ENCODE measurements at regions not wholly inside any gene's neighbourhood (a gene's known extent, or its start where the extent isn't known, plus 50 kb on each side); places are given as distances from the start of the nearest gene placed in this dataset.
A peak's percentile ranks its signal among the peaks of the same experiment; 100 is the strongest.

DNA sequence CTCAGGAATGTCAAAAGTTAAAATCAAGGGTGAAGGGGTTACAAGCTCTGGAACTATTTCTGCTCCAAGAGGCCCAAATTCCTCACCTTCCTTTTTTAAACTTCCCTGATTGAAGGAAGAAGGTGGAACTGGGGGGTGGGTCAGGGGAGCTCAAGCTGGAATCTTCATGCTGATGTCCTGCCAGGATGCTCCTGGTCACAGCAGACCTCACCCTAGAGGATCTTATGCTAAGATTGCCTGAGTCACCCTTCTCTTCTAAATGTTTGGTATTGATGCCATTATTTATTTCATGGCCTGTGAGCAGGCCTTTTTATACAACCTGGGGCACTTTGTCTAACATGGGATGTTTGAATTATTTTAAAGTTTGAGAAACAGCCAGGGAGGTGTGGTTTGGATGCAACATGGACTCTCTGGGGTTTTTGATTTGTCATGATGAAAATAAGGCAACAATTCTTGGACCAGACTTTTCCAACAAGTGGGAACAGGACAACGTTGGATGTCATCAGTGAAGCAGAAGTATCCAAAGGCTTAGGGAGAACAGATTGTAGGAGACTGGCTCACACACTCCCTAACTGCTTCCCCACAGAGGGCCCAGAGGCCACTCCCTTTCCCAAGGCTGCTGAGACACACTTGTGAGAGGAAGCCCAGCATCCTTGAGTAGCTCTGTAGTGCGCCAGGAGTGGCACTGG is 420.2 kb upstream of the MEX3C start:
- DNase-seq, result no peak

DNA sequence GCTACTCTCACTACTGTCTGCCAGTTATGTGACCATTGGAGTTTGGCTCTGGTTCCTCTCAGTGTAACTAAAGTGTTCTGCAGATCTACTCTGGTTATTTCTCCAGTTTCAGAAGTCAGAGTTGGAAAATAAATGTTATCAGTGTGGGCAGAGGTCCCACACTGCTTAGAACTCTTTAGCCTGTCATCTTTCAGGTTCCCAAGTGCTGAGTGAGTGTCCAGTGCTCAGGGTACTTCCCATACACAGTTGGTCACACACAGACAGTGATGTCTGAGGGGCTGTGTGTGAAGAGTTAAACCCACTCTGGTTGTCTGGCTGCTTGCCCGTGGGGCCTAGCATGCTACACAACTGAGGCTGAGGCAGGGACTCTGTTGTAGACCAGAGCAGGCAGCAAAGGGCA is 421.8 kb upstream of the MEX3C start:
- Histone ChIP-seq H3K4me3 (no peak overlapping the region), H3K9me3 (no peaks in the 10 kb centered on the region), H3K27me3 (peaks cover 8% of the 10 kb centered on the region; the same call in 1 of the 2 replicates), H3K36me3 (no peaks in the 10 kb centered on the region)
- DNase-seq, result no peak

More for the DNA sequence above, 420.2 kb upstream of the MEX3C start:
- Histone ChIP-seq H3K9me3 (no peaks in the 10 kb centered on the region), H3K27me3 (peaks cover 8% of the 10 kb centered on the region; the same call in 1 of the 2 replicates), H3K4me3 (no peak overlapping the region), H3K36me3 (no peaks in the 10 kb centered on the region)

DNA sequence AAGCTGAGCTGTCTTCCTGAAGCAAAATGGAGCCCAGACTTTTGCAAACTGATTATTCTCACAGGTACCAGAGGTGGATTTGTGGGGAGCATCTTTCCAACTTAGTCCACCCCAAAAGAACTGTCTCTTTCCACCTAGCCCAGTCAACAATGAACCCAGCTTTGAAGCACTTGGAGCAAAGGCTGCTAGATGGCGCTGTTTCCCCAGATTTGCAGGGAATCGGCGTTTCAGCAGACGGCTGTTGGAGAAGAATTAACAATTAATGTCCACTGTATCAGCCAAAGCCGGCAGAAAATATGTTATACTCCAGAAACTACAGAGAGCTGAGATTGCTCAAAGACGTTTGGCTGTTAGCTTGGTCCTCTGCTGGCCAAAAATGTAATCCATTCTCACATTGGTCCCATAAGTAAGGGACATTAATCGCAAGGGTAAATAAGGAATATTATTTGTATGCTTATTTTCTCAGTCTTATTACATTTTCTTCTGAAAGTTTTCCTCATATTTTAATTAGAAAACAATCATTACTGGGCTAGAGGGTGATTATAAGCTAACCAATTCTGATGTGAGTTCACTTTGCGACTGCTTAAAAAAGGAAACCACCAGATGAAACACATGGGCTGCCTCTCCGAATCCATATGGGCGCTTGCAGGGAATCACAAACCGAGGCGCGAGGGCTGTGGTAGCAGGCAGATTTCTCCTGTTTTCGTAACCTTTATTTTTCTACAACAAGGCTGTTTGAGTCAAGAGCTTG is 423.8 kb upstream of the MEX3C start:
- Histone ChIP-seq H3K4me3 (no peak overlapping the region), H3K9me3 (no peaks in the 10 kb centered on the region), H3K27me3 (peaks cover 8% of the 10 kb centered on the region; the same call in 1 of the 2 replicates), H3K36me3 (no peaks in the 10 kb centered on the region)
- DNase-seq, result peak; percentile 28

DNA sequence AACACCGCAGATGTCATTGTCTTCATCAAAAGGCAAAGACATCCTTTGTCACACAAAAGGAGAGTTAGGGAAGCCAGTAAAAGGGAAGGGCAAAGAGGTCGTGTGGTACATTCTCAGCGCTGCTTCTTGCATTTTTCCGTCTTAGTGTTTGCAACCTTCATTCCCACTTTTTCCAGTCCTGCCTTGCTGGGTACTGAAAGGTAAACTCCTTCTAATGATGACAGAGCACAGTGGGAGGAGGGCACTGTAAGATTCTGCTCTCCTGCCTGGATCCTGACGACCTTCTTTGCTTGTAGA is 424.3 kb upstream of the MEX3C start:
- H3K36me3 ChIP-seq, result no peaks in the 10 kb centered on the region
- H3K4me3 ChIP-seq, result no peak overlapping the region
- H3K27me3 ChIP-seq, result peaks cover 8% of the 10 kb centered on the region; the same call in 1 of the 2 replicates
- H3K9me3 ChIP-seq, result no peaks in the 10 kb centered on the region
- DNase-seq, result no peak

DNA sequence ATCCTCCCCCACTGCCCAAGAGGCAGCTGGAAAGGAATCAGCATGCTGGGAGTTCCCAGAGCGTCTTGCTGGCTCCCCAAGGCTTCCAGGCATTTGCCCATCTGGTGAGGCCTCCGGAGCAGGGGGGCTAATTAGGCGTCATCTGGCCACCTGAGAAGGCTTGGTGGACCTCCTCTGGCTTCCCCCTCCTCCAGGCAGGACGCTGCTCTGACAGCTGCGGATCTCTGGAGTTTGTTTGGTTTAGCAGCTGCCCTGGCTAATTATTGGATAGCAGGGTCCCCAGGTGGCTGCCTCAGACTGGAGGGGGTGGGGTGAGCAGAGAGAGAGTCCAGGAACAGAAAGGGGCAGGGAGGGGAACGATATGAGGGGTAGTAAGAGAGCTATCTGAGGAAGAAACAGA is 425.2 kb upstream of the MEX3C start:
- Histone ChIP-seq H3K9me3 (no peaks in the 10 kb centered on the region), H3K27me3 (peaks cover 8% of the 10 kb centered on the region; the same call in 1 of the 2 replicates), H3K36me3 (no peaks in the 10 kb centered on the region), H3K4me3 (no peak overlapping the region)
- DNase-seq, result no peak

DNA sequence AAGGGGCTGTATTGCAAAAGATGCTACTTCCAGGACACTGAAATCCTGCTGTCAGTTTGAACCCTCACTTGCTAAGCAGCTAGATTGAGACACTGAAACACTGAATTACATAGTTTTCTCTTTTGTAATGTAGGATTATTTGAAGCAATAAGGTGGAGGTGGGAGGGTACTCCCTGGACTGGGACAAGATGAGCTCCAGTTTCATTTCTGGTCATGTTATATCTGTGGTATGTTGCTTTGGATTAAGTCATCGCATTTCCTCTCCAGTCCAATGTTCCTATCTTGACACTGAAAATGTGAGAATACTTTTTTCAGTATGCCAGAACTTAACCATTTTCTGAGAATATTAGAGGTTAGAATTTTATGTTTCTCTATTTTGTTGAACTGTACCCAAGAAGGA is 426.2 kb upstream of the MEX3C start:
- Histone ChIP-seq H3K36me3 (no peaks in the 10 kb centered on the region), H3K27me3 (peaks cover 8% of the 10 kb centered on the region; the same call in 1 of the 2 replicates), H3K9me3 (no peaks in the 10 kb centered on the region), H3K4me3 (no peak overlapping the region)
- no peak for DNase-seq

DNA sequence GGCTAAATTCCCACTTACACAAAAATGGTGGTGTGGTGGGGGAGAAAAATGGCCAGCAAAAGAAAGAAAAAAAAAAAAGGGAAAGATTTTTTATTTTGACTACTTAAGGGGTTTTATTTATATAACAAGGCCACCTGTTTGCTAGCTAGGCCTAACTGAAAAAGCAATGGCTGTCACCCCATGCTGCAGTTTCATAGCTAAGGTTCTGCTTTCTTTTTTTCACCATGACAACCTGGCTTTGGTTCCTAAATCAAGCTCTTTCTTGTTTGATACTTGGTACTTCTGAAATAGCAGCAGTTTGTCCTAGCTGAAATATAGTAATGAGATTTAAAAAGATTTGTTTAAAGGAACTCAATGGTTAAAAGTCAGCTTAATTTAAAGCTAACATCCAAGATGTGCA is 433.2 kb upstream of the MEX3C start:
- no peak for DNase-seq
- no peak overlapping the region for H3K4me3 ChIP-seq
- H3K36me3 ChIP-seq, result no peaks in the 10 kb centered on the region
- no peaks in the 10 kb centered on the region for H3K9me3 ChIP-seq
- H3K27me3 ChIP-seq, result no peaks in the 10 kb centered on the region

DNA sequence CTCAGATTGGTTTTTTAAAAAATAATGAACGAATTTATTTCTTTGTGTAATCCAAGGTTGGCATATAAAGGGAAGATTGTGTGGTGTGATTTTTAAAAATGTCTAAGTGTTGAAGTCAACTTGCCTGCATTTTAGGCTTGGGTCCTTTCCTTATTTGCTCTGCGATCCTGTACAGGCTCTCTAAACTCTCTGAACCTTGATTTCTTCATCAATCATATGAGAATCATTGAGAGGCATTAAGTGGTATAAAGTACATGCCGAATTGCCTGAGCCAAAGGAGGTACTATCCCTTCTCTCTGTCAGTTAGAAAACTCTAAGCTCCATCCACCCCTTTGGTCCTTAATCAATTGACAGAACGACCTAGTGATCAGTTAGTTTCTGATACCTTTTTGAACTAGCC is 440.4 kb upstream of the MEX3C start:
- Histone ChIP-seq H3K9me3 (no peaks in the 10 kb centered on the region), H3K27me3 (no peaks in the 10 kb centered on the region), H3K4me3 (no peak overlapping the region), H3K36me3 (no peaks in the 10 kb centered on the region)
- DNase-seq, result no peak

DNA sequence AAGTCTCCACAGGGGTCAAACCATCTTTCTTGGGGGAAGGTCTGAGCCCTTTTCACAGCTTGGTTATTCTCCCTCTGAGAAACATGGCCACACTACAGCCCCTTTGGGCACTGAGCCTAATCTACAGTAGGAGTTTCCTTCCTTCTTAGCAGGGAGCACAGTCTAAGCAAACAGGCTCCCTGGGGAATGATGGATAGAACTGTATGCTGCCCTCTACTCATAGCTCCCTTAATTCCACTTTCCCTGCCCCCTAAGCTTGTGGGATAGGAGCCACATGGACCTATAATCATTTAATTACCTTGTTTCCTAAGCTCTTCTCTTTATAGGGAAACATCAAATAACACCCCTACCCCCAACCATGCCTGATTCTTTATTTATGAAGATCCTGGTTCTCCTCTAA is 442.1 kb upstream of the MEX3C start:
- no peak for DNase-seq
- Histone ChIP-seq H3K36me3 (no peaks in the 10 kb centered on the region), H3K27me3 (no peaks in the 10 kb centered on the region), H3K9me3 (no peaks in the 10 kb centered on the region), H3K4me3 (no peak overlapping the region)

DNA sequence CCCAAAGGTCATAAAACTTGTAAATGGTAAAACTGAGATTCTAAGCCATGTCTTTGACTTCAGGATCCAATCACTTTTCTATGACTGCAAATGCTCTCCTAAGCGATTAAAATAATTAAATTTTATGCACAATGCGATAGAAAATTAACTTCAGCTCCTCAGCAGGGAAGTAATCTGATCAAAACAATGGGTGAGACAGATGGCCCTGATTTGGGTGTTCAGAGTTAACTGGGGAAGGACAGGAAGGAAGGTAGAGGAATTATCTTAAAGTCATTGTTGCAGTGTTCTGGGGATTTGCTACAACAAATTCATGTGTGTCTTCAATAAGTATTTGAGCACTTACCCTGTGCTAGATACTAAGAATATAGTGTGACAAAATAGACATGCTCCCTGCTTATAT is 446.0 kb upstream of the MEX3C start:
- Histone ChIP-seq H3K9me3 (no peaks in the 10 kb centered on the region), H3K36me3 (no peaks in the 10 kb centered on the region), H3K27me3 (no peaks in the 10 kb centered on the region), H3K4me3 (no peak overlapping the region)
- DNase-seq, result no peak

DNA sequence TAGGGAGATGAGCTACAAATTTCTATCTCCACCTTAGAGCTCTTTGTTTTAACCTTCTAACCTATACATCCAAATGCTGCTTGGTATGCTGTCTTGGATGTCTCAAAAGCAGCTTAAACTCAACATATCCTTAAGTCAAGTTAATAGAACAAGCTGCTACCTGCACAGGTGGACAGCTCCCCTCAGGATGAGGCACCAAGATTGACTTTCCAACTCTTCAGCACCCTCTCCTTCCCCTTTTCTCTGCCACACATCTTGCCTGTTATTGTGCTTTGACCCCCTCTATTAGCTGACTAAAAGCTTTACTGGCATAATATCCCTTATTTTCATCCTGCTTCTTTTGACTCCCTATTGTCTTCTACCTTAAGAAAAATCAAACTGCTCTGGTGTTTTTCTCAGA is 448.1 kb upstream of the MEX3C start:
- no peaks in the 10 kb centered on the region for H3K36me3 ChIP-seq
- H3K27me3 ChIP-seq, result no peaks in the 10 kb centered on the region
- DNase-seq, result no peak

DNA sequence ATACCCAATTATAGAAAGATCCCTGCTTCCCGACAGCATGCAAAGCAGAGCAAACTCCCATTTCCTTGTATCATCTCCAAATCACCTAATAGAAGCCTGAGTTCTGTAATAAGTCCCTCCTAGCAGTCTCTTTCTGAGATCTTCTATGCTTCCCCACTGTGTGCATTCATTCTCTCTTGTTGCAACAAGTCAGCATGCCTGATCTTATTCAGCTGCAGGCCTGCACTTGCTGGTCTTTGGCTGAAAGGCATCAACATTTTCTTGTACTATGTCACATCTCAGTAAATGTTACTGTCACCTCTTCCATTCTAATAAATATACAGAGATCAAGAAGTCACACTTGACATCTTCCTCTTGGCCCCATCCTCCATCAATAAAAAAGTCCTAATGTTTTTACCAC is 449.9 kb upstream of the MEX3C start:
- no peaks in the 10 kb centered on the region for H3K9me3 ChIP-seq
- no peak overlapping the region for H3K4me3 ChIP-seq
- H3K27me3 ChIP-seq, result no peaks in the 10 kb centered on the region
- DNase-seq, result no peak
- H3K36me3 ChIP-seq, result no peaks in the 10 kb centered on the region

More for the DNA sequence above, 448.1 kb upstream of the MEX3C start:
- Histone ChIP-seq H3K9me3 (no peaks in the 10 kb centered on the region), H3K4me3 (no peak overlapping the region)

DNA sequence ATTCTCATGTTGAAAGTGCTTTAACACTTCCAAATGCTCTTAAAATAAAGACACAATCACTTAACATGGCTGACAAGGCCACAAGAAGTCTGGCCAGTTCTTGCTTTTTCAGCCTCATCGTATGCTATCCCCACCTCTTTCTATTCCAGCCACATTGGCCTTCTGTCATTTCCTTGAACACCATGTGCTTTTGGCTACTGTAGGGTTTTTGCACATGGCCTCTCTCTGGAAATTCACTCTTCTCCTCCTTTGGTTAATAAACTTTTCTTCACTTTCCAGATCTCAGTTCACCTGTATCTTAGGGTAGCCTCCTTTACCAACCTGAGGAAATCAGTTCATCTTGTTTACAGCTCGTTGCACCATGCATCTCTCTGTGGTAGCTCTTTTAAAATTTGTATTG is 450.5 kb upstream of the MEX3C start:
- no peak for DNase-seq
- no peak overlapping the region for H3K4me3 ChIP-seq
- H3K36me3 ChIP-seq, result no peaks in the 10 kb centered on the region
- H3K27me3 ChIP-seq, result no peaks in the 10 kb centered on the region
- no peaks in the 10 kb centered on the region for H3K9me3 ChIP-seq

DNA sequence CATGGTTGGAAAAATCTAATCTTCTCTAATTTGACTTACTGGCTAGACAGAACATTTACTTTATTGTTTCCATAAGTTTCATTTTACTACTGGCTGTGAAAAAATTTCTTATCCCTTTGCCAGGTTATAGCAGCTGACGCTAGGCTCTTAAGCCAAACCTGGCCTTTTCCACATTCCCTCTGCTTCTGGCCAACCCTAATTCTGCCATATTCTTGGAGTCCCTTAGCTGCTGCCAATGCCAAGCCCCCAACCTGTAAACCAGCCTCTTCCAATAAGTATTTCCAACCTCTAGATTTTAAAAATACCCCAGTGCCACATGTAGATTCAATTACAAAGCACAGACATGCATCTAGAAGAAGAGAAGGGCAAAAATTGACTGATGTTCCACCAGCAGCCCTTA is 452.3 kb upstream of the MEX3C start:
- H3K36me3 ChIP-seq, result no peaks in the 10 kb centered on the region
- no peak for DNase-seq
- no peaks in the 10 kb centered on the region for H3K27me3 ChIP-seq
- H3K9me3 ChIP-seq, result no peaks in the 10 kb centered on the region
- no peak overlapping the region for H3K4me3 ChIP-seq

DNA sequence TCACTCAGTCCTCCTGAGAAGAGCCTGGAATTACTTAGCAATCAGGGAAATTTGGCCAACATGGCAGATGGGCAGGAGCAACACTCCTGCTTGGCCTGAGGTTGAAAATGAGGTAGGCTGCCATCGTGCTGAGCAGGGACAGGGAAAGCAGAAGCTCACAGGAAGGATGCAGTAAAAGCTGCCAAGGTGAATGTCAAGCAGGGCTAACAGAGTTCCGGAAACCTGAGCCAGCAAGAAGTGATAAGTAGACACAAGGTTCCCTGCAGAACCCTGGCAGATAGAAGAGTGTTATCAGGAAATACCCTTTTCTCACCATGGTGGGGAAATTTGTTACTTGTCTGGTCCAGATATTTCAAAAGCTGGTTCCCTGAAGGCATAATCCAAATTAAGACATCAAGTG is 454.3 kb upstream of the MEX3C start:
- H3K36me3 ChIP-seq, result no peaks in the 10 kb centered on the region
- no peaks in the 10 kb centered on the region for H3K9me3 ChIP-seq
- H3K27me3 ChIP-seq, result no peaks in the 10 kb centered on the region
- no peak for DNase-seq
- H3K4me3 ChIP-seq, result no peak overlapping the region

DNA sequence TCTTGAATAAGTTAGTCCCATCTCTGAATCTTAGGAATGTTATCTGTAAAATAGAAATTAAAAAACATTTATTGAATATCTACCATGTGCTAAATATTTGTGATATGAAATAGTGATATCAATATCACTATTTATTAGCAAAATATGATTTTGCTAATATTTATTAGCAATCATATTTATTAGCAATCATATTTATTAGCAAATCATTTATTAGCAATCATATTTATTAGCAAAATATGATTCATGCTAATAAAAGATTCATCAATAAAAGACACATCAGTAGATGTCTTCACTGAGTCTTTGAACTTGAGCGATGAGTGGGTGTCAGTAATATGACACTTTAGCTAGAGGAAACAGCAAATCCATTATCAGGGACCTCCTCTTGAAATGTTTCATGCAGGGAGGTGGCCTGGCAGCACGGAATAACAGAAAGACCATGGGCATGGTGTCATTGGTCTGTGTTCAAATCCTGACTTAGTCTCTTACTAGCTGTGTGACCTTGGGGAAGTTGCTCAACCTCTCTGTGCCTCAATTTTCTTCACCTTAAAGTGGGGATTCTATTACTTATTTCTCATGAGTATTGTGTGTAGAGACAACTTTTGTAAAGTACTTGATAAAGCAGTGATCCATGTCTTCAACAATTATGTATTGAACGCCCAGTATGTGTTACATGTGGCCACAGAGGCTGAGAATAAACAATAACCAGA is 456.2 kb upstream of the MEX3C start:
- Histone ChIP-seq H3K27me3 (no peaks in the 10 kb centered on the region), H3K36me3 (no peaks in the 10 kb centered on the region), H3K4me3 (no peak overlapping the region), H3K9me3 (no peaks in the 10 kb centered on the region)
- no peak for DNase-seq

DNA sequence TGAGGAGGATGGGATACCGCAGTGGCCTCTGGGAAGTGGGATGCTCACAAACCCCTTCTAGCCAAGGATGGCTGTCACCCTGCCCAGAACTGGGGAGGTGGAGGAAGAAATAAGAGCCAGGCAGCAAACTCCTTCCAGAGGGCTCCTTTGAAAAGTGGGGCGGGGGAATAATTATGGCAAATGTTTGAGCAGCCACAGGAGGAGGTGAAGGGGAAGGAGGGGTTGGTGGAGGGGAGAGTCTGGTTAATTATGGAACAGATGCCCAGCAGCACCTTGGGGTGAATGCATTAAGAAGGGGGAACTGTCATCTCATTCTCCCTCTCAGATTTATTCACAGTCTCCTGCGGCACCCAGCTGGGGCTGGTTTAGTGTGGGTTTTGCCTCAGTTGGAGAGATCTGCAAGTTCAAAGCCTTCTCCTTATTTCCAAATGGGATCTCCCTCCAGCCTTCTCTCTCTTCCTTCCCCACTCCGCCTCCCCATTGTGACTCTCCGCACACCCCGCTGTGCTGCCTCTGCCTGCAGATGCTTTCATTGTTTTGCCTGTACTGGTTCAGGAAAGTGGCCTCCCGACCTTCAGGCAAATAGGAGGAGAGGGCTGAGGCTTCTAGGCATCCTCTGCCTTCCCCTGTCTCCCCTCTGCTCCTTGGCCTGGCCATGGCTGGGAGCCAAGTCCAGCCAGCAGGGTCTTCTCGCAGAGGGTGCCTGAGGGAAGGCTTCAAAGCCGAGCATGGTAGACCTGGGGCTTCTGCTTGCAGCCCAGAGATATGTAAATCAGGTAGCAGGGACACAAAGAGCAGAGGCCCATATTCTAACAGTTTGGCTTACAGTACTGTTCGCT is 457.2 kb upstream of the MEX3C start:
- H3K36me3 ChIP-seq, result no peaks in the 10 kb centered on the region
- no peaks in the 10 kb centered on the region for H3K9me3 ChIP-seq
- no peak overlapping the region for H3K4me3 ChIP-seq
- H3K27me3 ChIP-seq, result no peaks in the 10 kb centered on the region
- no peak for DNase-seq

Data from MG63 (cell line).